ENCODE measurements at regions not wholly inside any gene's neighbourhood (a gene's known extent, or its start where the extent isn't known, plus 50 kb on each side); places are given as distances from the start of the nearest gene placed in this dataset.

GRCh38 chr5:116645627-116646026, 71.0 kb upstream of the SEMA6A start:
- TF ChIP-seq POLR2A (IDR thresholded peaks at IDR 0.05; ENCODE audit: low read depth, low read length) (no peak), TAF1 (IDR thresholded peaks at IDR 0.05; ENCODE audit: low read depth, low read length) (no peak), SPI1 (IDR thresholded peaks at IDR 0.05; ENCODE audit: low read depth, low read length) (no peak), POLR2AphosphoS5 (IDR thresholded peaks at IDR 0.05; ENCODE audit: low read depth, low read length) (no peak)
